ENCODE measurements at regions not wholly inside any gene's neighbourhood (a gene's known extent, or its start where the extent isn't known, plus 50 kb on each side); places are given as distances from the start of the nearest gene placed in this dataset.

DNA sequence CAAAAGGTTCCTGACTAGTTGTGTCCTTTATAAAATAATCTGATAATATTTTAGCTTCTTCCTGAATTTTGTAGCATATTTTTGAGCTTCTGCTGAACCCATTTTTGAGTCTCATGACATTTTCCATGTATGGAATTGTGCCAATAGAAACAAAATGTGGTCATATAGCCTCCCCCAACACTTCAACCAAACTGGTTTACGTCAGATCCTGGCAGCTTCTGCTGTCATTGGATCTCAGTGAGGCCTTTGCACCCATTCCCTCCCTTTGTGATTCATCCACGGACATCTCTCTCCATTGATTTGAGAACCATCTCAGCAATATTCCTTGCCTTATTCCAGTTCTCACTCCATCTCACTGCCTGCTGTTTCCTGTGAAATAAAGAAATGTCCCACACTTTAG, 128.0 kb downstream of the GPCPD1 start:
- TF ChIP-seq POLR2A (IDR thresholded peaks at IDR 0.05) = no peak
- TF ChIP-seq, protein P1, sequence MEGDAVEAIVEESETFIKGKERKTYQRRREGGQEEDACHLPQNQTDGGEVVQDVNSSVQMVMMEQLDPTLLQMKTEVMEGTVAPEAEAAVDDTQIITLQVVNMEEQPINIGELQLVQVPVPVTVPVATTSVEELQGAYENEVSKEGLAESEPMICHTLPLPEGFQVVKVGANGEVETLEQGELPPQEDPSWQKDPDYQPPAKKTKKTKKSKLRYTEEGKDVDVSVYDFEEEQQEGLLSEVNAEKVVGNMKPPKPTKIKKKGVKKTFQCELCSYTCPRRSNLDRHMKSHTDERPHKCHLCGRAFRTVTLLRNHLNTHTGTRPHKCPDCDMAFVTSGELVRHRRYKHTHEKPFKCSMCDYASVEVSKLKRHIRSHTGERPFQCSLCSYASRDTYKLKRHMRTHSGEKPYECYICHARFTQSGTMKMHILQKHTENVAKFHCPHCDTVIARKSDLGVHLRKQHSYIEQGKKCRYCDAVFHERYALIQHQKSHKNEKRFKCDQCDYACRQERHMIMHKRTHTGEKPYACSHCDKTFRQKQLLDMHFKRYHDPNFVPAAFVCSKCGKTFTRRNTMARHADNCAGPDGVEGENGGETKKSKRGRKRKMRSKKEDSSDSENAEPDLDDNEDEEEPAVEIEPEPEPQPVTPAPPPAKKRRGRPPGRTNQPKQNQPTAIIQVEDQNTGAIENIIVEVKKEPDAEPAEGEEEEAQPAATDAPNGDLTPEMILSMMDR (IDR thresholded peaks at IDR 0.05) = no peak
